Fibroblast of pulmonary artery (primary cell): ENCODE measurements at regions not wholly inside any gene's neighbourhood (a gene's known extent, or its start where the extent isn't known, plus 50 kb on each side); places are given as distances from the start of the nearest gene placed in this dataset.

Experiments
- DNase-seq: peaks from one replicate; pipeline ENCODE4 v3.0.0-alpha.2; 2010; ENCODE audit warnings: low read depth
- H3K4me3 ChIP-seq: replicated peaks from 2 replicates; pipeline ENCODE4 v1.5.1; 2011; ENCODE audit warnings: low read depth, mild to moderate bottlenecking, control low read depth, low read length, moderate library complexity
- CTCF ChIP-seq: IDR thresholded peaks from 2 replicates; pipeline ENCODE4 v1.5.1; 2011; ENCODE audit warnings: mild to moderate bottlenecking, control low read depth, low read length, inconsistent platforms; ENCODE audit errors: missing control alignments

DNA sequence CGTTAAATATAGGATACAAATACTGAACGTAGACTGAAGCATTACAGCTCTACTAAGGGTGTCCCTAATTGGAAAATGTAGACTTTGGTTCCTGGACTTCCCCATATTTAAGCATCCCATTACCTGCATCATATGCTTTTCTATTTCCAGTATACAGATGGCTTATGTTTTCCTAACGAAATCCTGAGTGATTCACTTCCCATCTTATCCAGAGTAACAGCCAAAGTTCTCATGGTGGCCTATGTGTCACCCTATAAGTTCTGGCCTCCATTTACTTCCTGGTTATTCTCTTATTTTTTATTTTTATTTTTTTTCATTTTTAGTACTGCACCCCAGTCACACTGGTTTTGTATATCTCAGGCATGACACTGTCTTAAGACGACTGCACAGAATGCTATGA, 552.3 kb downstream of the PRDM9 start:
- H3K4me3 ChIP-seq, result no peak overlapping the region
- TF ChIP-seq CTCF, result no peak
- DNase-seq, result no peak

DNA sequence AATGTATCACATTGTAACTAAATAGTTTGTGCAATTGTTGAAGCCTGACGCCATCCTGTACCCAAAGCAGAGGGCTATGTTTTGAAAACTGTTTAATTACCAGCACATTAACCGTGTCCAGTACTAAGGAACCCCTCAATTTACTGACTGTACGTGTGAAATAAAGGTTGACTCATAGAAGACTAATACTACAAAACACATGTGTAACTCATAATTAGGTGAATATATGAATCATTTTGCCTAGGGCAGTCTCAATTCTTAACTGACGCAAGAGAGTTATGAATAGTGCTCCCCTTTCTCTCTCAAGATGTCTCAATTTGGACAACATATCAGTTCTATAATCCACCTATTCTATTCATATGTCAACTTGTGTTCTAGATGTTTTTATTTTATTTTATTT, 558.4 kb downstream of the PRDM9 start:
- no peak overlapping the region for H3K4me3 ChIP-seq
- TF ChIP-seq CTCF, result no peak
- DNase-seq, result no peak

- no peak for DNase-seq
- H3K4me3 ChIP-seq, result no peak overlapping the region
- TF ChIP-seq CTCF, result no peak
These were observed 559.8 kb downstream of the PRDM9 start for GRCh38 chr5:24067208-24067607.

GRCh38 chr5:24068524-24068923, 561.1 kb downstream of the PRDM9 start:
- no peak for DNase-seq
- no peak for TF ChIP-seq CTCF
- no peak overlapping the region for H3K4me3 ChIP-seq

- no peak for DNase-seq
- no peak for TF ChIP-seq CTCF
- no peak overlapping the region for H3K4me3 ChIP-seq
These were observed 565.7 kb downstream of the PRDM9 start for GRCh38 chr5:24073107-24073506.

DNA sequence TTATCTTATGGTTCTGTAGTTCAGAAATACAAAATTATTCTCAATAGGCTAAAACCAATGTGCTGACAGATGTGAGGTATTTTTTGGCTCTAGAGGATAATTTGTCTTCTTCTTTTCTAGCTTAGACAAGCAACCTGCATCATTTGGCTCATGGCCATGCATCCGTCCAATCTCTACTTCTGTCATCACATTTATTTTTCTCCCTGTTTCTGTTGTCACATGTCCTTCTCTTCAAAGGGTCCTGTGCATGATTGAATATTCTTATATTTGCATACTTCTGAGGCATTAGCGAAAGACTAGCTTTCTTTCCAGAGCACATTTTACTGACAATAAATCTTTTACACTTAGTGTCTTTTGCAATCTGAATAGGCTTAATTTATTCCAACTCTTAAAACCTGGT, 564.7 kb downstream of the CDH10 start:
- no peak overlapping the region for H3K4me3 ChIP-seq
- DNase-seq, result no peak
- no peak for TF ChIP-seq CTCF

GRCh38 chr5:24094081-24094679, 550.6 kb downstream of the CDH10 start:
- no peak overlapping the region for H3K4me3 ChIP-seq
- TF ChIP-seq CTCF, result no peak
- DNase-seq, result peak; percentile 1
